HepG2 (cell line): ENCODE measurements at regions not wholly inside any gene's neighbourhood (a gene's known extent, or its start where the extent isn't known, plus 50 kb on each side); places are given as distances from the start of the nearest gene placed in this dataset.

Experiments
- CTCF ChIP-seq: sonication (generic); formaldehyde crosslinking; IDR thresholded peaks from 2 replicates; pipeline ENCODE4 v1.5.0; 2020; ENCODE audit warnings: mild to moderate bottlenecking, missing genetic modification reagents, moderate library complexity
- MZF1 ChIP-seq: sonication (generic); formaldehyde crosslinking; IDR thresholded peaks from 2 replicates; pipeline ENCODE4 v1.8.1; 2023; ENCODE audit warnings: mild to moderate bottlenecking, missing genetic modification reagents, borderline replicate concordance
- POLR2AphosphoS5 ChIP-seq: IDR thresholded peaks from 2 replicates; pipeline ENCODE4 v1.6.1; 2012; ENCODE audit warnings: low read depth, low read length
- TCF7L2 ChIP-seq: IDR thresholded peaks from 2 replicates; pipeline ENCODE4 v1.6.1; 2011; ENCODE audit warnings: mild to moderate bottlenecking, low read depth, low read length, moderate library complexity

- TF ChIP-seq CTCF (CRISPR knock-in tag): no peak
- TF ChIP-seq TCF7L2: no peak
- TF ChIP-seq MZF1: no peak
- TF ChIP-seq POLR2AphosphoS5: no peak
These were observed 141.6 kb downstream of the ALOX5 start for GRCh38 chr10:45515630-45516029.
